HepG2 (cell line): ENCODE measurements at regions not wholly inside any gene's neighbourhood (a gene's known extent, or its start where the extent isn't known, plus 50 kb on each side); places are given as distances from the start of the nearest gene placed in this dataset.

Experiments
- ATAC-seq: fragments of 200-7000 bp; cut with Tn5 transposase; 3 replicates; pipeline ENCODE4 v1.9.1; 2020; ENCODE audit warnings: mild to moderate bottlenecking, moderate library complexity
- BruUV-seq: library from RNA; stranded (reverse); fragments of 400-500 nt; replicated peaks from 2 replicates; lab custom pipeline; 2021; lab: Mats Ljungman, UMichigan
- CTCF ChIA-PET: fragments of 300-600 bp; formaldehyde crosslinking; extraction: SDS; loops from one replicate; lab custom pipeline; 2021; ENCODE audit warnings: low total read pairs, inconsistent platforms, low intra/inter-chr PET ratio; lab: Yijun Ruan, JAX
- POLR2A ChIA-PET: fragments of 350-600 bp; sonication (Branson Sonifier 250); formaldehyde crosslinking; loops from one replicate; lab custom pipeline; 2020; ENCODE audit warnings: antibody characterized with exemption, inconsistent platforms; lab: Yijun Ruan, JAX
- DNase-seq: peaks from one replicate; pipeline ENCODE4 v3.0.0-alpha.2; 2015; ENCODE audit warnings: low spot score
- FAIRE-seq: peaks from 3 replicates; lab custom pipeline; 2011; peaks lifted over from hg19 to GRCh38; lab: Jason Lieb, UNC
- H2AFZ ChIP-seq: one replicate; pipeline ENCODE4 v1.6.1; 2011; ENCODE audit warnings: low read length, inconsistent platforms
- H3K27ac ChIP-seq: fragments of 300-600 bp; 3 replicates; pipeline ENCODE4 v1.8.0; 2011; ENCODE audit warnings: mixed run types, mild to moderate bottlenecking, mixed read lengths, low read length, inconsistent platforms; ENCODE audit not compliant: insufficient read depth; ENCODE audit errors: extremely low read length
- H3K27me3 ChIP-seq, 2 experiments: fragments of 200-600 bp in 1 of 2; 2 replicates in 1 of 2; 3 replicates in 1 of 2; pipeline versions ENCODE4 v1.6.0 to v1.8.0; 2011; ENCODE audit warnings: low read length in 2 of 2, mild to moderate bottlenecking in 2 of 2, moderate library complexity in 2 of 2, inconsistent platforms in 1 of 2; ENCODE audit not compliant: insufficient read depth in 2 of 2, control insufficient read depth in 1 of 2
- H3K36me3 ChIP-seq, 2 experiments: fragments of 200-600 bp in 1 of 2; replicated peaks in 1 of 2; 2 replicates in 1 of 2; 3 replicates in 1 of 2; pipeline versions ENCODE4 v1.5.1 to v1.8.0; 2011; ENCODE audit warnings: low read length in 2 of 2, inconsistent platforms in 1 of 2; ENCODE audit not compliant: insufficient read depth in 2 of 2, control insufficient read depth in 1 of 2
- H3K4me1 ChIP-seq: 2 replicates; pipeline ENCODE4 v1.5.1; 2012; ENCODE audit warnings: low read length, inconsistent platforms; ENCODE audit not compliant: insufficient read depth
- H3K4me2 ChIP-seq: 2 replicates; pipeline ENCODE4 v1.6.0; 2011; ENCODE audit warnings: low read depth, low read length, inconsistent platforms
- H3K4me3 ChIP-seq, 3 experiments: fragments of 200-600 bp in 1 of 3; sonication (generic), shearing (Covaris generic) in 1 of 3; replicated peaks in 1 of 3; 2 replicates each; pipeline ENCODE4 v1.5.1; 2011 to 2016; ENCODE audit warnings: low read length in 3 of 3, inconsistent platforms in 2 of 3, low read depth in 2 of 3, mild to moderate bottlenecking in 2 of 3, control low read depth in 1 of 3, mixed read lengths in 1 of 3; ENCODE audit not compliant: insufficient read depth in 1 of 3
- H3K79me2 ChIP-seq: one replicate; pipeline ENCODE4 v1.6.1; 2011; ENCODE audit warnings: low read length, inconsistent platforms; ENCODE audit not compliant: insufficient read depth
- H3K9ac ChIP-seq: 2 replicates; pipeline ENCODE4 v1.6.0; 2011; ENCODE audit warnings: mild to moderate bottlenecking, low read depth, low read length, inconsistent platforms; ENCODE audit not compliant: insufficient read depth
- H3K9me3 ChIP-seq: 2 replicates; pipeline ENCODE4 v1.5.1; 2012; ENCODE audit warnings: mild to moderate bottlenecking, low read length
- H4K20me1 ChIP-seq: 2 replicates; pipeline ENCODE4 v1.6.0; 2011; ENCODE audit warnings: inconsistent platforms, mild to moderate bottlenecking, low read length, moderate library complexity; ENCODE audit not compliant: insufficient read depth
- FOSL2 ChIP-seq: sonication (generic); formaldehyde crosslinking; IDR thresholded peaks from 2 replicates; pipeline ENCODE4 v1.4.0; 2020; ENCODE audit warnings: missing genetic modification reagents
- GPBP1L1 ChIP-seq: sonication (generic); formaldehyde crosslinking; IDR thresholded peaks from 2 replicates; pipeline ENCODE4 v1.5.0; 2020; ENCODE audit warnings: mild to moderate bottlenecking, missing genetic modification reagents
- HBP1 ChIP-seq: IDR thresholded peaks from 2 replicates; pipeline ENCODE4 v1.6.1; 2016; ENCODE audit warnings: low read depth, control low read depth
- HOXA3 ChIP-seq: sonication (generic); formaldehyde crosslinking; IDR thresholded peaks from 2 replicates; pipeline ENCODE4 v1.5.0; 2020; ENCODE audit warnings: missing genetic modification reagents
- NFKB2 ChIP-seq: sonication (generic); formaldehyde crosslinking; IDR thresholded peaks from 2 replicates; pipeline ENCODE4 v1.4.0; 2020; ENCODE audit warnings: missing genetic modification reagents, borderline replicate concordance
- NR2F2 ChIP-seq: IDR thresholded peaks from 2 replicates; pipeline ENCODE4 v1.6.1; 2012; ENCODE audit warnings: low read depth, inconsistent platforms, borderline replicate concordance
- PHB2 ChIP-seq: fragments of 450-650 bp; IDR thresholded peaks from 2 replicates; pipeline ENCODE4 v1.6.1; 2018; ENCODE audit not compliant: partially characterized antibody
- SIN3A ChIP-seq: IDR thresholded peaks from 2 replicates; pipeline ENCODE4 v1.6.1; 2011; ENCODE audit warnings: low read depth, mild to moderate bottlenecking, control low read depth, low read length, borderline replicate concordance
- ZNF136 ChIP-seq: sonication (generic); formaldehyde crosslinking; IDR thresholded peaks from 2 replicates; pipeline ENCODE4 v1.8.1; 2022; ENCODE audit warnings: low read depth, mild to moderate bottlenecking, moderate library complexity, missing genetic modification reagents
- ZNF34 ChIP-seq: sonication (generic); formaldehyde crosslinking; IDR thresholded peaks from 2 replicates; pipeline ENCODE4 v1.4.0; 2020; ENCODE audit warnings: mild to moderate bottlenecking, missing genetic modification reagents, borderline replicate concordance
- WGBS: methylation state at CpG from one replicate; pipeline ENCODE4 v1.1.6; 2017; ENCODE audit warnings: low lambda C conversion rate; 5-methylcytosine and 5-hydroxymethylcytosine counted together
- in situ Hi-C: cut with HindIII; loops from 2 replicates; pipeline ENCODE4 v1.10.0; 2017; ENCODE audit warnings: low pct_unique_long_range_greater_than_20kb; ENCODE audit not compliant: extremely low pct_ligation_motif_present
- intact Hi-C: fragments of 100-400 bp; cut with micrococcal nuclease; formaldehyde crosslinking; loops from one replicate; pipeline ENCODE4 v1.10.0; 2022; ENCODE audit not compliant: unreplicated experiment
- TF ChIP-seq, protein P1 (sequence below): sonication (generic); formaldehyde crosslinking; IDR thresholded peaks from 2 replicates; pipeline ENCODE4 v1.4.0; 2020; ENCODE audit warnings: mild to moderate bottlenecking, missing genetic modification reagents
- TF ChIP-seq, protein P2 (sequence below): sonication (generic); formaldehyde crosslinking; IDR thresholded peaks from 2 replicates; pipeline ENCODE4 v1.5.1; 2020; ENCODE audit warnings: missing genetic modification reagents, mild to moderate bottlenecking, borderline replicate concordance

GRCh38 chr1:229896306-229896705, 170.7 kb upstream of the GALNT2 start:
- H3K79me2 ChIP-seq: no peaks in the 10 kb centered on the region
- H3K9ac ChIP-seq: no peak overlapping the region
- BruUV-seq: no TSS peak
- 0% methylated on average over 2 of the region's 2 CpGs for WGBS
- H3K4me2 ChIP-seq: no peak overlapping the region
- ATAC-seq (no peak), DNase-seq (no peak), FAIRE-seq (no peak)
- intact Hi-C loops (no loop called here), in situ Hi-C loops (no loop called here)
- H3K27ac ChIP-seq: no peak overlapping the region
- no peaks in the 10 kb centered on the region for H4K20me1 ChIP-seq
- no peak overlapping the region for H2AFZ ChIP-seq
- no peak overlapping the region for H3K4me3 ChIP-seq
- H3K27me3 ChIP-seq: peaks cover 0 to 12% of the 10 kb centered on the region in 2 experiments; a peak in 2 of 5 replicates
- H3K9me3 ChIP-seq: no peaks in the 10 kb centered on the region
- POLR2A ChIA-PET: no interaction called here
- CTCF ChIA-PET: no interaction called here
- H3K36me3 ChIP-seq: no peaks in the 10 kb centered on the region
- peaks cover 5% of the 10 kb centered on the region for H3K4me1 ChIP-seq
- TF ChIP-seq PHB2: no peak
- no peak for TF ChIP-seq NR2F2
- TF ChIP-seq ZNF34 (CRISPR knock-in tag): no peak
- no peak for TF ChIP-seq HOXA3 (CRISPR knock-in tag)
- no peak for TF ChIP-seq SIN3A
- no peak for TF ChIP-seq HBP1 (CRISPR knock-in tag)
- TF ChIP-seq FOSL2 (CRISPR knock-in tag): no peak
- TF ChIP-seq, protein P1, sequence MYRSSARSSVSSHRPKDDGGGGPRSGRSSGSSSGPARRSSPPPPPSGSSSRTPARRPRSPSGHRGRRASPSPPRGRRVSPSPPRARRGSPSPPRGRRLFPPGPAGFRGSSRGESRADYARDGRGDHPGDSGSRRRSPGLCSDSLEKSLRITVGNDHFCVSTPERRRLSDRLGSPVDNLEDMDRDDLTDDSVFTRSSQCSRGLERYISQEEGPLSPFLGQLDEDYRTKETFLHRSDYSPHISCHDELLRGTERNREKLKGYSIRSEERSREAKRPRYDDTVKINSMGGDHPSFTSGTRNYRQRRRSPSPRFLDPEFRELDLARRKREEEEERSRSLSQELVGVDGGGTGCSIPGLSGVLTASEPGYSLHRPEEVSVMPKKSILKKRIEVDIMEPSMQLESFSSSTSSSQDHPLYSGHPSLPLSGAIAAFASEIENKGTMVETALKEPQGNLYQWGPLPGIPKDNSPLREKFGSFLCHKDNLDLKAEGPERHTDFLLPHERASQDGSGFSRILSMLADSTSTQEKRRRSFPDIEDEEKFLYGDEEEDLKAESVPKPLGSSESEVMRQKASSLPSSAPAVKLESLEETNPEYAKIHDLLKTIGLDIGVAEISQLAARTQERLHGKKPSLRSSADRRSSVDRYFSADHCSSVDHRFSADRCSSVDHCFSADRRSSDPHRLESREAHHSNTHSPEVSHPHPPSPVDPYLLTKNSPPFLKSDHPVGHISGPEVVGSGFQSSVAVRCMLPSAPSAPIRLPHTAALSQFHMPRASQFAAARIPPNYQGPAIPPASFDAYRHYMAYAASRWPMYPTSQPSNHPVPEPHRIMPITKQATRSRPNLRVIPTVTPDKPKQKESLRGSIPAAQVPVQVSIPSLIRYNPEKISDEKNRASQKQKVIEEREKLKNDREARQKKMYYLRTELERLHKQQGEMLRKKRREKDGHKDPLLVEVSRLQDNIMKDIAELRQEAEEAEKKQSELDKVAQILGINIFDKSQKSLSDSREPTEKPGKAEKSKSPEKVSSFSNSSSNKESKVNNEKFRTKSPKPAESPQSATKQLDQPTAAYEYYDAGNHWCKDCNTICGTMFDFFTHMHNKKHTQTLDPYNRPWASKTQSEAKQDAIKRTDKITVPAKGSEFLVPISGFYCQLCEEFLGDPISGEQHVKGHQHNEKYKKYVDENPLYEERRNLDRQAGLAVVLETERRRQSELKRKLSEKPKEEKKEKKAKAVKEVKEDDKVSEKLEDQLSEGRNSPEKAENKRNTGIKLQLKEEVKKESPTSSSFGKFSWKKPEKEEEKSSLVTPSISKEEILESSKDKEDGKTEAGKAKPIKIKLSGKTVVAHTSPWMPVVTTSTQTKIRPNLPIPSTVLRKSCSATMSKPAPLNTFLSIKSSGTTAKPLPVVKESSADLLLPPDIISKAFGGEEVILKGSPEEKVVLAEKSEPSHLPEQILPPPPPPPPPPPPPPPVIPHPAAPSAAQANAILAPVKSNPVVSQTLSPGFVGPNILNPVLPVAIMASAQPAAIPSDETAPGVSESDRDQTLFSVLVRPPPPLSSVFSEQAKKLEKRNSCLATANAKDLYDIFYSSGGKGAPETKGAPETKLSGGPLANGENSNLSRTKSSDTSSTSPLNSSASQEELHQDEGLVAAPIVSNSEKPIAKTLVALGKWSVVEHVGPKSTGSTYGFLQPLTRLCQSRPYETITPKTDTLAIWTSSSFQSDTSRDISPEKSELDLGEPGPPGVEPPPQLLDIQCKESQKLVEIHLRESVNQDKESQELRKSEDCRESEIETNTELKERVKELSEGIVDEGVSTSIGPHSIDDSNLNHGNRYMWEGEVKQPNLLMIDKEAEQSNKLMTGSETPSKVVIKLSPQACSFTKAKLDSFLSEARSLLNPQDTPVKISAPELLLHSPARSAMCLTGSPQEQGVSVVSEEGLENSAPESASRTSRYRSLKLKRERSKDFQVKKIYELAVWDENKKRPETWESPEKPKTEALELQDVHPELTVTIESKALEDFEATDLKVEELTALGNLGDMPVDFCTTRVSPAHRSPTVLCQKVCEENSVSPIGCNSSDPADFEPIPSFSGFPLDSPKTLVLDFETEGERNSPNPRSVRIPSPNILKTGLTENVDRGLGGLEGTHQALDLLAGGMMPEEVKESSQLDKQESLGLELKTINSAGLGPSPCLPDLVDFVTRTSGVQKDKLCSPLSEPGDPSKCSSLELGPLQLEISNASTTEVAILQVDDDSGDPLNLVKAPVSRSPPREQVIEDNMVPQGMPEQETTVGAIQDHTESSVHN (CRISPR knock-in tag): no peak
- TF ChIP-seq, protein P2, sequence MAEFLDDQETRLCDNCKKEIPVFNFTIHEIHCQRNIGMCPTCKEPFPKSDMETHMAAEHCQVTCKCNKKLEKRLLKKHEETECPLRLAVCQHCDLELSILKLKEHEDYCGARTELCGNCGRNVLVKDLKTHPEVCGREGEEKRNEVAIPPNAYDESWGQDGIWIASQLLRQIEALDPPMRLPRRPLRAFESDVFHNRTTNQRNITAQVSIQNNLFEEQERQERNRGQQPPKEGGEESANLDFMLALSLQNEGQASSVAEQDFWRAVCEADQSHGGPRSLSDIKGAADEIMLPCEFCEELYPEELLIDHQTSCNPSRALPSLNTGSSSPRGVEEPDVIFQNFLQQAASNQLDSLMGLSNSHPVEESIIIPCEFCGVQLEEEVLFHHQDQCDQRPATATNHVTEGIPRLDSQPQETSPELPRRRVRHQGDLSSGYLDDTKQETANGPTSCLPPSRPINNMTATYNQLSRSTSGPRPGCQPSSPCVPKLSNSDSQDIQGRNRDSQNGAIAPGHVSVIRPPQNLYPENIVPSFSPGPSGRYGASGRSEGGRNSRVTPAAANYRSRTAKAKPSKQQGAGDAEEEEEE (CRISPR knock-in tag): no peak
- no peak for TF ChIP-seq NFKB2
- TF ChIP-seq GPBP1L1 (CRISPR knock-in tag): no peak
- no peak for TF ChIP-seq ZNF136 (CRISPR knock-in tag)
